Thymus (tissue), 11 donors: ENCODE measurements at regions not wholly inside any gene's neighbourhood (a gene's known extent, or its start where the extent isn't known, plus 50 kb on each side); places are given as distances from the start of the nearest gene placed in this dataset.
"Not testable (repeated sequence)": the region's sequence is repeated elsewhere in the genome, so short reads cannot be mapped to it uniquely, and the experiment has no call there.

Experiments
- DNase-seq, 9 donors: peaks; one replicate each; pipeline ENCODE4 v3.0.0-alpha.2; 2013; ENCODE audit warnings: low spot score in 9 of 9, low read depth in 6 of 9, missing footprints in 1 of 9
- H3K27ac ChIP-seq, 2 donors: one replicate each; pipeline ENCODE4 v1.5.1; 2013; ENCODE audit warnings: control low read depth in 1 of 2, low read depth in 1 of 2, low read length in 1 of 2, mild to moderate bottlenecking in 1 of 2, moderate library complexity in 1 of 2
- H3K27me3 ChIP-seq, 2 donors: one replicate each; pipeline ENCODE4 v1.5.1; 2013; ENCODE audit warnings: low read length in 1 of 2; ENCODE audit not compliant: control insufficient read depth in 2 of 2, insufficient read depth in 1 of 2
- H3K36me3 ChIP-seq, 2 donors: one replicate each; pipeline ENCODE4 v1.5.1; 2013; ENCODE audit warnings: low read length in 1 of 2, mild to moderate bottlenecking in 1 of 2, moderate library complexity in 1 of 2; ENCODE audit not compliant: control insufficient read depth in 2 of 2, insufficient read depth in 2 of 2
- H3K4me1 ChIP-seq, 2 donors: one replicate each; pipeline ENCODE4 v1.5.1; 2013; ENCODE audit warnings: low read length in 2 of 2; ENCODE audit not compliant: control insufficient read depth in 2 of 2, insufficient read depth in 2 of 2
- H3K4me3 ChIP-seq, 2 donors: one replicate each; pipeline ENCODE4 v1.5.1; 2013; ENCODE audit warnings: low read length in 2 of 2, control low read depth in 1 of 2, mild to moderate bottlenecking in 1 of 2
- H3K9me3 ChIP-seq, 2 donors: one replicate each; pipeline ENCODE4 v1.5.1; 2013; ENCODE audit warnings: low read length in 1 of 2, mild to moderate bottlenecking in 1 of 2; ENCODE audit not compliant: control insufficient read depth in 2 of 2, insufficient read depth in 1 of 2
- WGBS: extraction: QIAGEN DNeasy Blood & Tissue Kit; methylation state at CpG from one replicate; pipeline ENCODE4 v1.1.7; 2013; 5-methylcytosine and 5-hydroxymethylcytosine counted together
- donor health status: healthy.

- H3K36me3 ChIP-seq = no peaks in the 10 kb centered on the region
- no peak overlapping the region for H3K4me3 ChIP-seq
- 94% methylated on average over 4 of the region's 4 CpGs for WGBS
These were observed 170.0 kb downstream of the SOD2 start for GRCh38 chr6:159522877-159523547.

GRCh38 chr6:159521962-159522361 lies 171.1 kb downstream of the SOD2 start:
- DNase-seq = no peak
- Histone ChIP-seq H3K36me3 (no peaks in the 10 kb centered on the region), H3K27me3 (no peaks in the 10 kb centered on the region), H3K27ac (no peak overlapping the region), H3K9me3 (no peaks in the 10 kb centered on the region), H3K4me3 (no peak overlapping the region), H3K4me1 (no peaks in the 10 kb centered on the region)

More at GRCh38 chr6:159522877-159523547, 170.0 kb downstream of the SOD2 start:
- Histone ChIP-seq H3K27ac (no peak overlapping the region), H3K9me3 (no peaks in the 10 kb centered on the region), H3K27me3 (no peaks in the 10 kb centered on the region), H3K4me1 (no peaks in the 10 kb centered on the region)
- no peak for DNase-seq

- Histone ChIP-seq H3K27ac (no peak overlapping the region), H3K9me3 (no peaks in the 10 kb centered on the region), H3K36me3 (no peaks in the 10 kb centered on the region), H3K4me3 (no peak overlapping the region), H3K27me3 (no peaks in the 10 kb centered on the region), H3K4me1 (no peaks in the 10 kb centered on the region)
- DNase-seq = no peak
These were observed 173.0 kb downstream of the SOD2 start for GRCh38 chr6:159520002-159520401.

- not testable (repeated sequence) for H3K9me3 ChIP-seq, H3K27me3 ChIP-seq, H3K36me3 ChIP-seq, H3K4me1 ChIP-seq, H3K27ac ChIP-seq, H3K4me3 ChIP-seq, DNase-seq
- 98% methylated on average over 3 of the region's 3 CpGs for WGBS
These were observed 177.2 kb downstream of the SOD2 start for GRCh38 chr6:159515811-159516210.

- Histone ChIP-seq H3K27ac (no peak overlapping the region), H3K4me1 (no peaks in the 10 kb centered on the region), H3K9me3 (no peaks in the 10 kb centered on the region), H3K27me3 (no peaks in the 10 kb centered on the region), H3K4me3 (no peak overlapping the region), H3K36me3 (no peaks in the 10 kb centered on the region)
- DNase-seq = no peak
- 35% methylated on average over 2 of the region's 2 CpGs for WGBS
These were observed 179.1 kb downstream of the SOD2 start for GRCh38 chr6:159513914-159514313.

GRCh38 chr6:159513074-159513720 lies 179.8 kb downstream of the SOD2 start:
- Histone ChIP-seq H3K9me3 (no peaks in the 10 kb centered on the region), H3K36me3 (no peaks in the 10 kb centered on the region), H3K4me3 (no peak overlapping the region), H3K27ac (no peak overlapping the region), H3K27me3 (no peaks in the 10 kb centered on the region), H3K4me1 (no peaks in the 10 kb centered on the region)
- no peak for DNase-seq
- 95% methylated on average over 7 of the region's 7 CpGs for WGBS

GRCh38 chr6:159512571-159512970 lies 180.5 kb downstream of the SOD2 start:
- no peak for DNase-seq
- Histone ChIP-seq H3K4me1 (no peaks in the 10 kb centered on the region), H3K4me3 (no peak overlapping the region), H3K9me3 (no peaks in the 10 kb centered on the region), H3K36me3 (no peaks in the 10 kb centered on the region), H3K27me3 (no peaks in the 10 kb centered on the region), H3K27ac (no peak overlapping the region)
- 94% methylated on average over 2 of the region's 2 CpGs for WGBS

GRCh38 chr6:159512104-159512503 lies 180.9 kb downstream of the SOD2 start:
- no peaks in the 10 kb centered on the region for H3K27me3 ChIP-seq
- WGBS = 93% methylated on average over 2 of the region's 2 CpGs

GRCh38 chr6:159510141-159510540 lies 182.9 kb downstream of the SOD2 start:
- no peak overlapping the region for H3K27ac ChIP-seq
- no peaks in the 10 kb centered on the region for H3K27me3 ChIP-seq

More at GRCh38 chr6:159512104-159512503, 180.9 kb downstream of the SOD2 start:
- Histone ChIP-seq H3K36me3 (no peaks in the 10 kb centered on the region), H3K4me1 (no peaks in the 10 kb centered on the region), H3K4me3 (no peak overlapping the region), H3K27ac (no peak overlapping the region), H3K9me3 (no peaks in the 10 kb centered on the region)
- DNase-seq = no peak

More at GRCh38 chr6:159510141-159510540, 182.9 kb downstream of the SOD2 start:
- Histone ChIP-seq H3K36me3 (no peaks in the 10 kb centered on the region), H3K9me3 (no peaks in the 10 kb centered on the region), H3K4me3 (no peak overlapping the region), H3K4me1 (no peaks in the 10 kb centered on the region)
- DNase-seq = no peak
- WGBS = 81% methylated on average over 8 of the region's 8 CpGs
